BJ (cell line): ENCODE measurements at regions not wholly inside any gene's neighbourhood (a gene's known extent, or its start where the extent isn't known, plus 50 kb on each side); places are given as distances from the start of the nearest gene placed in this dataset.
"Not testable (repeated sequence)": the region's sequence is repeated elsewhere in the genome, so short reads cannot be mapped to it uniquely, and the experiment has no call there.

ENCODE experiments used
- CTCF ChIA-PET: fragments of 350-600 bp; formaldehyde crosslinking; extraction: SDS; loops from one replicate; lab custom pipeline; 2021; ENCODE audit warnings: antibody characterized with exemption, inconsistent platforms; lab: Yijun Ruan, JAX
- POLR2A ChIA-PET: fragments of 300-600 bp; sonication (Branson Sonifier 250); formaldehyde crosslinking; extraction: SDS; loops from one replicate; lab custom pipeline; 2021; ENCODE audit warnings: antibody characterized with exemption; lab: Charles Lee
- DNase-seq: peaks from one replicate; pipeline ENCODE4 v3.0.0-alpha.2; 2011; ENCODE audit warnings: low read depth
- H3K27me3 ChIP-seq: 2 replicates; pipeline ENCODE4 v1.6.0; 2011; ENCODE audit warnings: low read length; ENCODE audit not compliant: control insufficient read depth, insufficient read depth
- H3K36me3 ChIP-seq: 2 replicates; pipeline ENCODE4 v1.5.1; 2011; ENCODE audit warnings: low read length; ENCODE audit not compliant: control insufficient read depth, insufficient read depth
- H3K4me3 ChIP-seq: 2 replicates; pipeline ENCODE4 v1.5.1; 2011; ENCODE audit warnings: low read depth, mild to moderate bottlenecking, control low read depth, low read length
- CTCF ChIP-seq: IDR thresholded peaks from 2 replicates; pipeline ENCODE4 v1.5.1; 2011; ENCODE audit warnings: low read depth, mild to moderate bottlenecking, control low read depth, inconsistent platforms, low read length, moderate library complexity; ENCODE audit not compliant: insufficient read depth

GRCh38 chr7:127317447-127317961 lies 64.8 kb upstream of the GRM8 start:
- TF ChIP-seq CTCF: no peak
- no peaks in the 10 kb centered on the region for H3K27me3 ChIP-seq
- H3K4me3 ChIP-seq: no peak overlapping the region
- no peak for DNase-seq
- POLR2A ChIA-PET: no interaction called here
- CTCF ChIA-PET: no interaction called here
- no peaks in the 10 kb centered on the region for H3K36me3 ChIP-seq

DNA sequence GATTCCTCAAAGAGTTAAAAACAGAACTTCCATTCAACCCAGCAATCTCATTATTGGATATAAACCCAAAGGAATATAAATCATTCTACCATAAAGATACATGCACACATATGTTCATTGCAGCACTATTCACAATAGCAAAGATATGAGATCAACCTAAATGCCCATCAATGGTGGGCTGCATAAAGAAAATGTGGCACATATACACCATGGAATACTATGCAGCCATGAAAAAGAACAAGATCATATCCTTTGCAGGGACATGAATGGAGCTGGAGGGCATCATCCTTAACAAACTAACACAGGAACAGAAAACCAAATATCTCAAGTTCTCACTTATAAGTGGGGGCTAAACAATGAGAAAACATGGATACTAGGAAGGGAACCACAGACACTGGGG lies 64.1 kb upstream of the GRM8 start:
- POLR2A ChIA-PET, H3K4me3 ChIP-seq, CTCF ChIA-PET, DNase-seq, H3K36me3 ChIP-seq, H3K27me3 ChIP-seq: not testable (repeated sequence)

GRCh38 chr7:127304087-127304486 lies 51.3 kb upstream of the GRM8 start:
- ChIA-PET POLR2A (no interaction called here), CTCF (no interaction called here)
- DNase-seq: no peak
- TF ChIP-seq CTCF: no peak
- Histone ChIP-seq H3K36me3 (no peaks in the 10 kb centered on the region), H3K27me3 (no peaks in the 10 kb centered on the region), H3K4me3 (no peak overlapping the region)

DNA sequence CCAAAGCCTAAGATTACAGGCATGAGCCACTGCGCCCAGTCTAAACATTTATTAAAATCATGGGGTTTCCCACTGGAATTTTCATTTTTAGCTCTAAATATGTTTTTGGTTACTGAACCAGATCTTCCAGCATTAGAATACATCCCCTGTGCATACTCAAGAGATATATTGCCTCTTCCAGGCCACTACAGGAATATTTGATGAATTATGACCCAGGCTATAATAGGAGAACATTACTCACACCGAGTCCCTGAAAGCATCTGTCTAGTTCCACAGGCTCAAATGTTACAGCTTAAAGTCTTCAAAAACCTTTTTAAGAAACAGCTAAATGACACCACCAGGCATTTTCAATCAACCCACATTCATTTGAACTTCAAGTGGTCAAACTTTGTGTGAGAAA lies 50.4 kb upstream of the GRM8 start:
- no peak for DNase-seq
- no peak for TF ChIP-seq CTCF
- Histone ChIP-seq H3K4me3 (no peak overlapping the region), H3K27me3 (no peaks in the 10 kb centered on the region), H3K36me3 (no peaks in the 10 kb centered on the region)
- POLR2A ChIA-PET: no interaction called here
- CTCF ChIA-PET: interaction anchor here (0.6 kb wide), 1 partner anchor 9 kb away, joined by 4 read pairs; no protein-coding TSS in a partner anchor
